ENCODE measurements at regions not wholly inside any gene's neighbourhood (a gene's known extent, or its start where the extent isn't known, plus 50 kb on each side); places are given as distances from the start of the nearest gene placed in this dataset.

- TF ChIP-seq POLR2A (IDR thresholded peaks at IDR 0.05): no peak
- no peak for TF ChIP-seq CTCF (IDR thresholded peaks at IDR 0.05)
Measured at GRCh38 chr6:18785810-18786490, 398.8 kb downstream of the RNF144B start.
